HG02759 (cell line): ENCODE measurements at regions not wholly inside any gene's neighbourhood (a gene's known extent, or its start where the extent isn't known, plus 50 kb on each side); places are given as distances from the start of the nearest gene placed in this dataset.
"Not testable (repeated sequence)": the region's sequence is repeated elsewhere in the genome, so short reads cannot be mapped to it uniquely, and the experiment has no call there.

Experiments used
- ATAC-seq: cut with Tn5 transposase; IDR thresholded peaks from one replicate; pipeline ENCODE4 v1.9.1; 2021; ENCODE audit warnings: mild to moderate bottlenecking, moderate library complexity; ENCODE audit not compliant: unreplicated experiment

DNA sequence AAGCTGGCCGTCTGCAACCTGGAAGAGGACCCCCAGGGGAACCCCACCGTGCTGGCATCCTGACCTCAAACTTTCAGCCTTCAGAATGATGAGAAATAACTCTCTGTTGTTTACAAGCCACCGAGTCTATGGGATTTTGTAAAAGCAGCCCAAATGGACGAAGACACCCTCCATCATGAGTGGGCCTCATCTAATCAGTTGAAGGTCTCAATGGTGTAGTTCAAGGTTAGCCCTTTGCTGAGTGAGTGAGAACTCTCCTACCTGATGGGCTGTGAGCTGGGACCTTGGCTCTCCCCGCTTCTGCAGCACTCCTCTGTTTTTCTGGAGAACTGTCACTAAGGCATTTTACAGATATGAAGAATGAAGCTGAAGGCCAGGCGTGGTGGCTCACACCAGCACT lies 325.9 kb upstream of the TNRC6C start:
- no peak for ATAC-seq

DNA sequence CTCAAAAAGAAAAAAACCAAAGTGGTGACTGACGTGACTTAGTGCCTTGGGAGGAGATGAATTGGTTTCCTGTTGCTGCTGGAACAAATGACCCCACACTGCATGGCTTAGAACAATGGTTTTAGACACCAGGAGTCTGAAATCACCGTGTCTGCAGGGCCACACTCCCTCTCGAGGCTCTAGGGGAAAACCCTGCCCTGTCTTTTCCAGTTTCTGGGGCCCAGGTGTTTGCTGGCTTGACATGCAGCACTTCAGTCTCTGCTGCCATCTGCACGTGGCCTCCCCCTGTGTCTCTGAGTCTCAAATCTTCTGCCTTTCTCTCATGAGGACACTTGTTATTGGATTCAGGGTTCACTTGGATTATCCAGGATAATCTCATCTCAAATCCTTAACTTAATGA lies 323.8 kb upstream of the TNRC6C start:
- no peak for ATAC-seq

DNA sequence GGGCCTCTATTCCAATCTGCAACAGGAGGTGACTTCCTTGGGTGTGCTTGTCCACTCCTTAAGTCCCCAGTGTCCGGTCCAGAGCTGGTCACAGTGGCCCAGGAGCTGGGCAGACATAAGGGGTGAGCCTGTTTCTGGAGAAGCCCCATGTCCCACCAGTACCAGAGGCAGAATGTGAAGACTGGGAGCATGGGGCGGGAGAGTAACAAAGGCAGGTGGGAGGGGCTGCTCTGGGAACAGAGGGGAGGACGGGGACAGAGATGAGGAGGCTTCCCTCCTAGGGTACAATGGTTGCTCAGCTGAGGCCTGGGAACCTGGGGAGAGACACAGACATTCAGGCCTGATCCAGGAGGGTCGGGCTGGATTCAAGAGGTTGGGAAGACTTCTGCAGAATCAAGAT lies 323.3 kb upstream of the TNRC6C start:
- ATAC-seq: no peak

DNA sequence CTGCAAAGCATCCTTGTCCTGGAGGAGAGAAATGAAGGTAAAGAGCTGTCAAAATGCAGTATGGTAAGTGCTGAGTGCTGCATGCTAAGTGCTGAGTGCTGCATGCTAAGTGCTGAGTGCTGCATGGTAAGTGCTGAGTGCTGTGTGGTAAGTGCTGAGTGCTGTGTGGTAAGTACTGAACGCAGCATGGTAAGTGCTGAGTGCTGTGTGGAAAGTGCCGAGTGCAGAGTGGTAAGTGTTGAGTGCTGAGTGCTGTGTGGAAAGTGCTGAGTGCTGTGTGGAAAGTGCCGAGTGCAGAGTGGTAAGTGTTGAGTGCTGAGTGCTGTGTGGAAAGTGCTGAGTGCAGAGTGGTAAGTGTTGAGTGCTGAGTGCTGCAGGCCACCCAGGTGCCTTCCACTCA lies 322.7 kb upstream of the TNRC6C start:
- not testable (repeated sequence) for ATAC-seq

DNA sequence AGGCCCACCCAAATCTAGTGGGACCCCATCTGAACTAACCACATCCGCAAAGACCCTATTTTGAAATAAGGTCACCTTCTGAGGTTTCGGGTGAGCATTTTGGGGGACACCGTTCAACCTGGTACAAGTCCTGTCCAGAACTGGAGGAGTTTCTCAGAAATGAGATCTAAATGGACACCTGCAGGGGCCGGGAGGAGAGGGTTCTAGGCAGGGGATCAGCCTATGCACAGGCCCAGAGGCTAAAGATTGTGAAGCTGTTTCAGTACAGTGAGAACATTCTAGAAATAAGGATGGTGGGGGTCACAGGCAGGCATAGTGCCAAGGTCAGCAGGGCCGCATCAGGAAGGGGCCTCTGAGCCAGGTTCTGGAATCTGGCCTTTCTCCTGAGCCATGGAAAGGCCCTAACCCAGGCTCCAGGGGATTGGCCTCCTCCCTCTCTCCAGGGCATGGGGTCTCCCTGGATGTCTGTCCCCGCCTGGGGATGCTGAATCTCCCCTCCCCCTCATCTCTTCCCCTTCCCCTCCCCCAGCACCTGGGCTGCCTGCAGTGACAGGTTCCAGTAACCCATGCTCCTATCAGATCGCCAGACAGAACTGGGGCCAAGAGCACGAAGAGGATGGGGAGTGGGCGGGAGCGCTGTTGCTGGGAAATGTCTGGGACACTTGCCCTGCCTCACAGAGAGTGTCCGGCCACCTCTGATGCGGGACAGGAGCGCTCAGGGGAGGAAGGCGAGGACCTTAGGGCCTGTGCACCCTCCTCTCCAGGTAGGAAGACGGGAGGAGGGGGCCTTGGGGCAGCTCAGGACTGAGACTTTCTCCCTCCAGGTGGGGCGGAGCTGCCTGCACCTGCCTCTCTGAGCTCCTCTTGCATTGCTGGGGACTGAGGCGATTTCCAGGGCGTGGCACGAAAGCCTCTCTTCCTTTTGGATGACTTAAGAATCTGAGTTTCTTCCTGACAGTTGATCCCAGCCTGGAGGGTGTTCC lies 321.4 kb upstream of the TNRC6C start:
- no peak for ATAC-seq

DNA sequence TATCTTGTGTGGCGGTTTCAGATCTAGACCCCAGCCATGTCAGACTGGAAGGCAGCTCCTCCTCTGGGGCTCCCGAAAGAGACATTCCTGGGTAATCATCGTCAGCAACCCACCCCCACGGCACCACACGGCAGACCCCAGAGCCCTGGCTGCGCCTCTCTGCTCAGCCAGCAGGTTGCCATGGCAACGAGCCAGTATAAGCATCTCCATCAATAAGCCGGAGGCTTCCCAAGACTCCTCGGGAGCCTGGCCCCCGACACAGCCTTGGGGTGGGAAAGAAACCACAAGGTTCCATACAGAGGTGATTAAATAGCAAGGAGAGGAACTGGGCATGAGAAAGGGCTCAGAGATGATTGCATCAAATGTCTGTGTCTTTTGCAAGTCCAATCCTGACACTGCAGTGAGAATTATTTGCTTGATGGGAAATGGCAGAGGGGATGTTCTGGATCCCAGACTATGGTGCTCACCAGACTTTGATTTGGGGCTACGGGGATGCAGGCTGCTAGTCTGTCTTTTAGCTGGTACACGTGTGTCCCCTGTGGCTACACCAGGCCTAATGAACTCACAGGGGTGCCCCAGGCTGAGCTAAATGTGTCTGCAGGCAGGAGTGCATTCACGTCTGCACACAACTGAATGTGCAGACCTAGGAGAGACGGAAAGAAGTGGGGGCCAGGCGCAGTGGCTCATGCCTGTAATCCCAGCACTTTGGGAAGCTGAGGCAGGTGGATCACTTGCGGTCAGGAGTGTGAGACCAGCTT lies 320.5 kb upstream of the TNRC6C start:
- ATAC-seq: no peak

DNA sequence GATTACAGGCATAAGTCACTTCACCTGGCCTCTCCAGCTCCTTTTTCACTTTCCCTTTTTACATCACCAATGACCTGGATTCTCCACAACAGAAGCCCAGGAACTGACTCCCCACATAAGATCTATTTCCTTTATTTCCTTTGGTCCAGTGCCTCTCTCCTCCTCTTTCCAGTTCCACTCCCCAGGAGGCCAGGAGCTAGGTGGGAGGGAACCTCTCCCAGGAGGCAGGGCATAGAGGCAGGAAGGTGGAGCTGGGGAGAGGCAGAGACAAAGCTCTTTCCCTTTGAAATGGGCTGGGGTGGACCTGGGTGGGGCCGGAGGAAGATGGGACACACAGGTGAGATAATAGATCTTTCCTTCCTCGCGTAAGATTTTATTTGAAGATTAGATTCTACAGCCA lies 318.3 kb upstream of the TNRC6C start:
- ATAC-seq: no peak

DNA sequence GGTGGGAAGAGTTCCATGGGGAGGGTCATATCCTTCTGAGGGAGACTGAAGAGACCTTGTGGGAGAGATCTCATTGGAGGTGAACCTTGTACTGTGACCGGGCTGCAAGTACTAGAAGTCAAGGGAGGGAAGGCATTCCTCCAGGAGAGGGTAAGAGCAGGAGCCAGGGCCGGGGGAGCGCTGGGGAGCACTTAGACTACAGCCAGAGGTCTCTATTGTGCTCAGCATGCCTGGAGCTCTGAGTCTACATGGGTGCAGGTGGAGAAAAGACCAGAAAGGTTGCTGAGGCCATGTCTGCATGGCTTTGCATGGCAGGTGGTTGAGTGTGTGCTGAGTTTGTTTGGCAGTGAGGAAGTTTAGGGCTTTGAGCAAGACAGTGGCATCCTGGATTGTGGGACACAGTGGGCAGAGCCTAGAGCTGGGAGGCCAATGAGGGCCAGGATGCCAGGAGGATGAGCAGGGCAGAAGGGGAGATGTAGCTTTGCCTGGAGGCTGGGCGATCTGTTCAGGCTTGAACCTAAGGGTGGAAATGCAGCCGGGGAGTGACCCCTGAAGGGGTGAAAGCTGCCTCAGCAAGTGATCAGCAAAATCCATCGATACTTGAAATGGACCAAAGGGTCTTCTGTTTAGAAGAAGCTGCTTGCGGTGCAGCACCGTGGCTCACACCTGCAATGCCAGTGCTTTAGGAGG lies 317.4 kb upstream of the TNRC6C start:
- no peak for ATAC-seq

DNA sequence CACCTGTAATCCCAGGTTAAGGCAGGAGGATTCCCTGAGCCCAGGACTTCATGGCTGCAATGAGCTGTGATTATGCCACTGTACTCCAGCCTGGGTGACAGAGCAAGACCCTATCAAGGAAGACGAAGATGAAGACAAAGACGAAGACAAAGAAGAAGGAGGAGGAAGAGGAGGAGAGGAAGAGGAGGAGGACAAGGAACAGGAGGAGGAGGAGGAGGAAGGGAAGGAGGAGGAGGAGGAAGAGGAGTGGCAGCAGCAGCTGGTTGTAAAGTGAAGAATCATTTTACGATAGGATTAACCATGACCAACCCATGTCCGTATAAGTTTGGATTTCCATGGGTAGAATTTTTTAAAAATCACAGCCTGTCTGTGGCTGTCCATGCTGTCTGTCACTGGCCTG lies 316.8 kb upstream of the TNRC6C start:
- no peak for ATAC-seq

DNA sequence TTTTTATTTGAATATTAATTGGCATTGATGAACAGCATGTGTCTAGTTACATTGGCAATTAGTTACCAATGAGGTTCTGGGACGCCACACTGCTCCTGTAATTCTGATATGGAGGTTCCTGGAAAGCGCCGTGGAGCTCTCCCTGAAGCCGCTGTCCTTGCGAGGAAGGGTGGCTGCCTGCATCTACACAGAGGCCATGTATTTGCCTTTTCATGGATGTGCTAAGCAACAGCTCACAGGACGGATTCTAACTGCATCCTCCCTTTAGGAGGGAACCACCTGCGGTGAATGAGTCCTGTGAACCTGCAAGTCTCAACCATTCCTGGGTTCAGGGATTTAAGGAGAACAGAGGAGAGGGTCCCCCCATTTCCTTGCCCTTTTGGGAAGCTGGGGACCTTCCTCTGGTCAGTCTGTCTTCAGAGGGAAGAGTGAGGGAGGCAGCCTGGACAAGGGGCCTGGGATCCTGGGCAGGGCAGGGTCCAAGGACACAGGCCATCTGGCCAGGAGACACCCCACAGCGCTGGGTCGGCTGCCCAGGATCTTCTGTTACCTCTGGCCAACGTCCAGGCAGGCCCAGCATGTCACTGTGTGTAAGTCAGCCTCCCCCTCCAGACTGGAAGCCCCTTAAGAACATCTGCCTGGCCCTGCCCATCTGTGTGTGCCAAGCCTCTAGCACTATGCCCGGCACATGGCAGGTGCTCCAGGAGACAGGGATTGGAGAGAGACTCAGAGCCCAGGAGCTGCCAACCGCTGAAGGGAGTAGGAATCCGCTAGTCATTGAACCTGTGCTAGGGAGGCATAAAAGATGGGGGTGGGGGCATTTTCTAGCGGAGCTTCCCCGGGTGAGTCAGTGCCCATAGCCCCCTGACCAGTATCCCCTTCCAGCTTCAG lies 314.1 kb upstream of the TNRC6C start:
- no peak for ATAC-seq

DNA sequence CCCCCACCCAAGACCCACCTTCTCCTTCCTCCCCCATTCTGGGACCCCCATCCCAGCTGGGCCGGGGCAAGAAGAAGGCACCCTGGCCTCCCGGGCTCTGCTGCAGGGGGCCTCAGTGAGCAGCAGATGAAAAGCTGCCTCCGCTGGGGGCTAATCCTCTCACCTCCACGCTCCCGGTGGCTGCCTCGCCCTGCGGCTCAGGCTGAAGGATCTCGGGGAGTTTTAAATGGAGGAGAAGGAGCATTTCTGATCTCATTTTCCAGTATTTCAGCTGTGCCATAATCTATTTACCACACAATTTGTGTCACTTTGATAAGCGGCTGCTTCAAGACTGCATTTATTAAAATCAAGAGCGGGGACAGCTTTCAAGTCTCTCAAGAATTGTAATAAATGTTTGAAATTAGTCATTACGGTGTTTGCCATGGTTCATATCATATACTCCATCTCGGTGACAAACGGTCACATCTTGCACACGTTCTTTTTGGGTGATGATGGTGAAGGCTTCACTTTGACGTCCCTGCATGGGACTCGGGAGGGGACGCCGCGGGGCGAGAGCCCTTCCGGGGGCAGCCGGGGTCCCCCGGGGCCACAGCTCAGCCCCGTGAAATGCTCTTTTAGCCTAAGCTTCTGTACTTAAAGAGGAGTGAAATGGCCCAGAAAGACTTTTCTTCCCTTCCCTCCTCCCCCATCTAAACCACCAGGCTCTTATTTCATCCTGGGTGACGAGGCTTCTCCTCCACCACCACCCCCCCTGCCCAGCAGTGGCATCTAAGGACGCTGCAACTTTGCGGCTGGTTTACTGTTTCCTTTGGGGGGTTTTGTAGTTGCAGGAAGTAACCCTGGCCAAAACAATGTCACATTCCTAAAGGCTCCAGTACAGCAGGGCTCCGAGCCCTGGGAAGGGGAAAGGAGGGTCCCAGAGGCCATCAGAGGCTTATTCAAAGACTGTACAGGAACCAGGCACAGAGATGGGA lies 313.1 kb upstream of the TNRC6C start:
- ATAC-seq: no peak

DNA sequence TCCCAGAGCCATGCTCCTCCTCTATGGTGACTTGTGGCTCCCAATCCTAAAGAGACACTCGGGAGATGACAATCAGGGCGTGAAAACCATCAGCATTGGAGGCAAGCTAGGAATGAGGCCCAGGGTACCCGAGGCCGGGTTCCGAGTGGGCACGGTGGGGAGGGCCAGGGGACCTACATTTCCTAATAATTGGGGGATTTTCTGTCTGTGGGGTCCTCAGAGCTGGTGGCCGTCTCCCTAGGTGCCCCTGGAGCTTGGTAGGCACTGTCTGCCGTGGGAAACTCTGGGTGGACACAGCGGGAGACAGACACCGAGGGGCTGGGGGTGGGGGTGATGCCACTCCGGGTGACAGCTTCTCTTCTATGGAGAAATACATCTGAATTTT lies 312.5 kb upstream of the TNRC6C start:
- no peak for ATAC-seq

DNA sequence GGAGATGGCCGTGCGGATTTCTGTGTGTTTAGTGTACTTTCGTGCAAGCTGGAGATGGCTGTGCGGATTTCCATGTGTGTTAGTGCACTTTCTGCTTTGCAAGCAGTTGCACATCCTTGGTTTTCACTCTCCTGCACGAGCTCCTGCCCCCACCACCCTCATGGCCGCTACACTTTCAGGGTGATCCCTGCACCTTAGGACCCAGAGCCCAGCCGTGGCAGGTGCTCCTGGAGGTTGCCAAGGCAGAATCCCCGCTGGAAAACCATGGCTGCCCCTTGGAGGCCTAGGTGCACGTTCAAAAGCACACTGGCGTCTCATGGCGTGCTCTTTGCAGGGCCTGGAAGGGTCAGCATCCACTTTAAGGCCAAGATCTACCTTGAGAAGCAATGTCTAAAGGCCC lies 311.0 kb upstream of the TNRC6C start:
- no peak for ATAC-seq

DNA sequence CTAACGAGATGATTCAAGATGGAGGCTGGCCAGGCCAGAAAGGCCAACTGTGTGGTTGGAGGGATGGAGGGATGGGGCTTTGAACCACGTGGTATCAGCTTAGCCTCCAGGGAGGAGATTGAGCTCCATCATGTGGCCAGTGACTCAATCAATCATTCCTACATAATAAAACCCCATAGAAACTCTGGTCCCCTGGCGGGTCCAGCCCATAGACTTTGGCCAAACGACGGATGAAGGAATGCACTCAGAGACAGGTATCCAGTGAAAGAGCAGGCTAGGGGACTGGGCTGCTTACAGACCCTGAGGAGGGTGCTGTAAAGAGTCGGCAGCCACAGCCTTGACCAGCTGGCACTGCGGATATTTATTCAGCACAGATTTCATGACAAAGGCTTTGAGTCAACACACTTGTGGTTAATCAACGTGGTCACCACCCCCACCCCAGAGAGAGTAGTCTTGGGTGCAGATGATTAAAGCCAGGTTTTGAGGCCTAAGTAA lies 308.7 kb upstream of the TNRC6C start:
- no peak for ATAC-seq

DNA sequence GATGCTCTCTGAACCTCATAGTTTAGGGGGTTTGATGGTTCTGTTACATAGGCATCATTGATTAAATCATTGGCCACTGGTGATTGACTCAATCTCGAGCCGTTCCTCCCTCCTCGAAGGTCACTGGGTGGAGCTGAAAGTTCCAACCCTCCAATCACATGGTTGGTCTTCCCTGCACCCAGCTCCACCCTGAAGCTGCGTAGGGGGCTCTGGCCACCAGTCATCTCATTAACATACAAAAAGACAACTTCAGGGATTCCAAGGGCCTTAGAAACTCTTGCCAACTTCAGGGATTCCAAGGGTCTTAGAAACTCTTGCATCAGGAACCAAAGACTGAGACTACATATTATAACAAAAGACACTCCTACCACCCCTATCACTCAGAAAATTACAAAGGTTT lies 306.5 kb upstream of the TNRC6C start:
- no peak for ATAC-seq

DNA sequence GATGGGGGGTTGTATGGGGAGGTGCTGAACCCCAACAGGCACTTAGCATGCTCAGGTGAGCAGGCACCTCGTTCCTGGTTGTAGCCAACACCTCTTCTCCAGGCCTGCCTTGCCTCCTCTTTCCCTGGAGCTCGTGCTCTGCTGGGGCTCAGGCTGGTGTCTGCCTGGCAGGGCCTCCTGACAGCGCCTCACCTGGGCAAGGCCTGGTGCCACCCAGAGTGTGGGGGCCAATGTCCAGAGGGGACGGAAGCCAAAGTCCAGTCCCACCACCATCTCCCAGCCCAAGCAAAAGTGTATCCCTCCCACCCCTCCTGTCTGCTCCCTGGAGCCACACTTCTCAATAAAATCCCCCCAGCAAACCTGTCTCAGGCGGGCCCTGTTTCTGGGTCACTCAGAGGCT lies 304.2 kb upstream of the TNRC6C start:
- no peak for ATAC-seq

DNA sequence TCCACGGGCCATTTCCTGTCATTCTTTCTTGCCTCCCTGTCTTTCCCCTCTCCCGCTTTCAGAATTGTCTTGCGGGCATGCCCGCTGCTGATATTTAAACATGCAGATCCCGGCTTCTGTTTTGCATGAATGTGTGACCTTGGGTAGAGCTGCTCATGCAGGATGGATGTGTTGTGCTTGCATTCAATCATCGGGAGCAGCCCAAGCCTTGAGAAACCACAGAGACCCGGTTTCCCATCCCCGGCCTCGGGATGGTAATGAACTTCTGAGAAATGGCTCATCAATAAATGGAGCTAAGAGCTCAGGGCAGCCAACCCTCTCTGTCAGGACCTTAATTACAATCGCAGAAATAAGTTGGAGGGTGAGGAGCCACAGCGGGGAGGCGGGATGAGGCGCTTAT lies 303.7 kb upstream of the TNRC6C start:
- ATAC-seq: no peak

DNA sequence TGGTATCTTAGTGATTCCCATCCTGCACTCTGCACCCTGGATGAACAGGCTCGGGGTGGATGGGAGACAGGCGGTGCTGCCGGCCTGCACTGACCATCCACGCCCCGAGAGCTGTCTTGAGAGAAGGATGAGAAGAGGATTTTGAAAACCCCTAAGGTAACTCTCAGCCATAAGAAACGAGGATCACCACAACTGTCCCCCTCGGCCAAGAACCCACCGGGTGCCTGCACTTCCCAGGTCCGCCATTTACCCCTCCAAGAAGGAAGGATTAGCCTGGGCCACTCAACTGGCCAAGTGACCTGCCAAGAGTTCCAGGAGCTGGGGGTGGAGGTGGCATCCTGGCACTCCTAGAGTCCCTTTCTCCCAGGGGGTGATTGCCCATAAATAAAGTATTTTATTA lies 302.4 kb upstream of the TNRC6C start:
- no peak for ATAC-seq

DNA sequence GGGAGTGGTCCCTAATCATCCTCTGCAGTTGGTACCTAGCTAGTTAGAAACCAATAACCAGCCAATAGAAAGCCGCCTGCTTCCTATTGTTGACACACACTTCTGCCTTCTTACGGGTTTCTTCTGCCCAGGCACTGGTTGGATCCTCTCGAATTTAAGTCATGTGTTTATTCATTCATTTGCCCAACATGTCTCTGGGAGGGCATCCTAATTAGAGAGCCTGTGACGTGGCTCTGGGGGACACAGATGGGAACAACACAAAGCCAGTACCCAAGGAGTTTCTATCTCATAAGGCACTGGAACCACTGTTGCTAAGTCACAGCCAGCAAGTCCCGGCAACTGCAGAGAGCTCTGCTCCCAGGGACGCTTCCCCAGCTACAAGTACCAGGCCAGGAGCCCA lies 300.7 kb upstream of the TNRC6C start:
- ATAC-seq: no peak
